Pulmonary artery endothelial cell (primary cell): ENCODE measurements at regions not wholly inside any gene's neighbourhood (a gene's known extent, or its start where the extent isn't known, plus 50 kb on each side); places are given as distances from the start of the nearest gene placed in this dataset.
"Not testable (repeated sequence)": the region's sequence is repeated elsewhere in the genome, so short reads cannot be mapped to it uniquely, and the experiment has no call there.

ENCODE experiments used
- DNase-seq: peaks from one replicate; pipeline ENCODE4 v3.0.0-alpha.2; 2011; ENCODE audit warnings: low read depth, low spot score

DNA sequence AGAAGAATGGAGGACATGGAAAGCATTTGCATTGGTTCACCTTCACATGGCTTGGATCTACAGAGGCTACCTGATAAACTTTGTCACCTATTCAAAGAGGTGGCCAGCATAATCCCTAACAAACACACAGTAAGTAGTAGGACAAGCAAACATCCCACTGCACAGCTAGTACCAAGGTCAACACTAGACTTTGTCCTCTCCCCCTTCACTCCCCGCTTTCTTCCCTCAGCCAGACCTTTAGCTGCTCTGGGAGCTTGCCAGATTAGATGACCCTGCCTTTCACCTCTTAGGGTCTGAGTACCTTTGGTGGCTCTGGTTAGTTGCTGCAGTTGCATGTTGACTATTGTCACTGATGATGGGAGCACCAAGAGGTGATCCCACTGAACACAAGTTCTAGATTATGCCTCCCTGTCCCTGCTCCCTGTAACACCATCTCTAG lies 211.3 kb downstream of the CCDC74A start:
- not testable (repeated sequence) for DNase-seq

DNA sequence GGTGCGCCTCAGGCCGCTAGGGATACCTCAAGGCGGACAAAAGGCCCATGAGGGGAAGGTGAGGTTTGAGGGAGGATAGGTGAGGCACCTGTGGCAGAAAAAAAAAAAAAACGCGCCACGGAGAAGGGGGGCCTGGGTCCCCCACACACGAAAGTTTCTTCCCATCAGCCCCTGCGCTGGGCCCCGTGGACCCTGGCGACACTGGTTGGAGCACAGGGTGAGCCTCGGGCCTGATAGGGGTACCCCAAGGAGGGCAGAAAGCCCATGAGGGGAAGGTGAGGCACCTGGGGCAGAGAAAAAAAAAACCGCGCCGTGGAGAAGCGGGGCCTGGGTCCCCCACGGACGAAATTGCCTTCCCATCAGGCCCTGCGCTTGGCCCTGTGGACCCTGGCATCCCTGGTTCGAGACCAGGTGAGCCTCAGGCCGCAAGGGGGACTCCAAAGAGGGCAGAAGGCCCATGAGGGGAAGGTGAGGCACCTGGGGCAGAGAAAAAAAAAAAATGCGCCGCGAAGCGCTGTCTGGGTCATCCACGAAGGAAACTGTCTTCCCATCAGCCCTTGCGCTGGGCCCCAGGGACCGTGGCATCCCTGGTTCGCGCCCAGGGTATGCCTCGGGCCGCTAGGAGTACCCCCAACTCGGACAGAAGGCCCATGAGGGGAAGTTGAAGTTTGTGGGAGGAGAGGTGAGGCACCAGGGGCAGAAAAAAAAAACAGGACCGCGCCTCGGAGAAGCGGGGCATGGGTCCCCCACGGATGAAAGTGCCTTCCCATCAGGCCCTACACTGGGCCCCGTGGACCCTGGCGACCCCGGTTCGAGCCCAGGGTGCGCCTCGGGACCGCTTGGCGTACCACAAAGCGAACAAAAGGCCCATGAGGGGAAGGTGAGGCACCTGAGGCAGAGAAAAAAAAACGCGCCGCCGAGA lies 226.2 kb downstream of the CCDC74A start:
- DNase-seq: no peak

DNA sequence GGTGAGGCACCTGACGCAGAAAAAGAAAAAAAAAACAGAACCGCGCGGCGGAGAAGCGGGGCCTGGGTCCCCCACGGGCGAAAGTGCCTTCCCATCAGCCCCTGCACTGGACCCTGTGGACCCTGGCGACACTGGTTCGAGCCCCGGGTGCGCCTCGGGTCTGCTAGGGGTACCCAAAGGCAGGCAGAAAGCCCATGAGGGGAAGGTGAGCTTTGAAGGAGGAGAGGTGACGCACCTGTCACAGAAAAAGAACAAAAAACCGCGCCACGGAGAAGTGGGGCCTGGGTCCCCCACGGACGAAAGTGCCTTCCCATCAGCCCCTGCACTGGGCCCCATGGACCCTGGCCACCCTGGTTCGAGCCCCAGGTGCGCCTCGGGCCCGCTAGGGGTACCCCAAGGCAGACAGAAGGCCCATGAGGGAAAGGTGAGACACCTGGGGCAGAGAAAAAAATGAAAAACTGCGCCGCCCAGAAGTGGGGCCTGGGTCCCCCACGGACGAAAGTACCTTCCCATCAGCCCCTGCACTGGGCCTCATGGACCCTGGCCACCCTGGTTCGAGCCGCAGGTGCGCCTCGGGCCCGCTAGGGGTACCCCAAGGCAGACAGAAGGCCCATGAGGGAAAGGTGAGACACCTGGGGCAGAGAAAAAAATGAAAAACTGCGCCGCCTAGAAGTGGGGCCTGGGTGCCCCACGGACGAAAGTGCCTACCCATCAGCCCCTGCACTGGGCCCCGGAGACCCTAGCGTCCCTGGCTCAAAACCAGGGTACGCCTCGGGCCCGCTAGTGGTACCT lies 227.4 kb downstream of the CCDC74A start:
- no peak for DNase-seq

DNA sequence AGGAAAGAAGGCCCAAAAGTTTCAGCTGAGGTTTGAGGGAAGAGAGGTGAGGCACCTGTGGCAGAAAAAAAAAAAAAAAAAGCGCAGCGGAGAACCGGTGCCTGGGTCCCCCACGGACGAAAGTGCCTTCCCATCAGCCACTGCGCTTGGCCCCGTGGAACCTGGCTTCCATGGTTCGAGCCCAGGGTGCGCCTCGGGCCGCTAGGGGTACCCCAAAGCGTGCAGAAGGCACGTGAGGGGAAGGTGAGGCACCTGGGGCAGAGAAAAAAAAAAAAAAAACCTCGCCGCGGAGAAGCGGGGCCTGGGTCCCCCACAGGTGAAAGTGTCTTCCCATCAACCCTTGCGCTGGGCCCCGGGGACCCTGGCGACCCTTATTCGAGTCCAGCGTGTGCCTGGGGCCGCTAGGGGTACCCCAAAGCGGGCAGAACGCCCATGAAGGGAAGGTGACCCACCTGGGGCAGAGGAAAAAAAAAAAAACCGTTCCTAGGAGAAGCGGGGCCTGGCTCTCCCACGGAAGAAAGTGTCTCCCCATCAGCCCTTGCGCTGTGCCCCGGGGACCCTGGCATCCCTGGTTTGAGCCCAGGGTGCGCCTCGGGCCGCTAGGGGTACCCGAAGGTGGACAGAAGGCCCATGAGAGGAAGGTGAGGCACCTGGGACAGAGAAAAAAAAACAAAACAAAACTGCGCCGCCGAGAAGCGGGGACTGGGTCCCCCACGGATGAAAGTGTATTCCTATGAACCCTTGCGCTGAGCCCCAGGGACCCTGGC lies 228.6 kb downstream of the CCDC74A start:
- DNase-seq: no peak

DNA sequence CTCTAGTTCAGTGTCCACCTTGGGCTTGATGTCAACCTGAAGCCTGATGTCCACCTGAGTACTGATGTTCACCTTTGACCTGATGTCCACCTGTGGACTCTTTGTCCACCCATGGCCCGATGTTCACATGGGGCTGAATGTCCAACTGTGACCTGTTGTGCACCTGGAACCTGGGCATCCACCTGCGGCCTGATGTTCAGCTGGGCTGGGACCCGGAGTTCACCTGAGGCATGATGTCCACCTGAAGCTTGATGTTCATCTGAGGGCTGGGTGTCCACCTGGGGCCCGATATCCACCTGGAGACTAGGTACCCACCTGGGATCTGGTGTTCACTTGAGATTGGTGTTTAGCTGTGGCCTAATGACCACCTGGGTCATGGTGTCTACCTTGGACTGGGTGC lies 231.3 kb downstream of the CCDC74A start:
- not testable (repeated sequence) for DNase-seq

DNA sequence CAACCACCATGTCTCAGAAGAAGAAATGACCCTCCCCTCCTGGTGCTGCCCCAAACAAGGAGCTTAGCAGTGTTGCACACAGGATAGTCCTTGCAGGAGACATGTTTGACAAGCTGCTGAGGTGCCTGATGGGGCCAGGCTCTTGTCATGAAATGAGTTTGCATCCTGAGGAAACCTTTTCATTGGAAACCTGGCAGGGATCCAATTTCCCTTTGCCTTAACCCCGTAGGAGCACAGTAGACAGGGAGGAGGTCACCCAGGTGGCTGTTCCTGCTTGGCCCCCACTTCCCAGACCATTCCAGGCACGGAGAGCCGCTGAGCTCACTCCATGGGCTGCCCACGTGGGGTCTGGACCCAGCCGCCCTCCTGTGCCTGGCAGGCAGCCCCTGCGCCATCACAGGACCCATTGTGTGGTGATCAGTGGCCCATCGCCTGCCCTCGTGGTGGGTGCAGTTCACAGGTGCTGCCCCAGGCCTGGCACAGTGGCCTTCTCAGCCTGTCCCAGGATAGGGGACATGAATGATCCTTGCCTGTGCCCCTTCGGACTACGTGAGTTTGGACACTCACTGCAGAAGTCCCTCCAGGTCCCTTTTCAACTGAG lies 247.4 kb downstream of the CCDC74A start:
- not testable (repeated sequence) for DNase-seq

DNA sequence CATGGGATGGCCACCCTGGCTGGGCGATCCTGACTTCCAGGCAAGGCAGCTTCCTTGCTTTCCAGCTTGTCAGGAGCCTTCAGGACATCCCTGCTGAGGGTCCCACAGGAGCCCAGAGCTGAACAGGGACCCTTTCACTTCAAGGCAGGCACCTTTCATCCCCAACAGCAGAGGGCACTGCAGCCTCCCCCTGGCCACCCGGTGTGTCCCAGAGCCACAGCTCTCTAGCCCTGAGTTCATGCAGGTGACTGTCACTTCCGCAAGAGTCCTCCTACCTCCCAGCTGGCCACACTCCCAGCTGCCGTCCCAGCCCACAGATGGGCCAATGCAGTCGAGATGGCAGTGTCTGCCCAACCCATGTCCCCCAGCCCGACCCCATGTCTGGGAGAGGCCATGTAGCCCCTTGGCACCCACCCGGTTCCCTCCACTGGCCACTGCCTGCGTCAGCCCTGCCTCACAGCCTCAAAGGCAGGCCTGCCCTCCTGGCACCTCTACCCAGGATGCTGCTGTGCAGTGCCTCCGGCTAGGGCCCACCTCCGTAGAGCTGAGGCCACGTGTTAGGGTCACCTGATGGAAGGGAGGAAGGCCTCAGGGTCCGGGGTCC lies 248.3 kb downstream of the CCDC74A start:
- not testable (repeated sequence) for DNase-seq

DNA sequence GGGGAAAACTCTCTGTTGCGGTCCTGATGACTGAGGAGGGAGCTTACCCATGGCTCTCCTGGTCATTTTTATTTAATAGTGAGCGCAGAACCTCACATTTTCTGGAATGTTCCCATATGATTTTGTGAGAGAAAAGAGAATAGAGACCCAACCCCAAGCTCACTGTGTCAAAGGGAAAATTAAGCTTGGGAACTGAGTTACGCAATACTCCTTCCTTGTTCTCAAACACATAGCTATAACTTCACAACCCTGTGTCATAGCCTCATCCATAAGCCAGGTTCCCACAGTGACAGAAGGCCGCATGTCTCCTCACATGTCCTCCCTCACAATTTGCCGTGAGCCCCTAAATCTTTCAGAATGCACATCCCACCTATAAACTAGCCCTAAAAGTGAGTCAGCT lies 252.8 kb downstream of the CCDC74A start:
- not testable (repeated sequence) for DNase-seq

DNA sequence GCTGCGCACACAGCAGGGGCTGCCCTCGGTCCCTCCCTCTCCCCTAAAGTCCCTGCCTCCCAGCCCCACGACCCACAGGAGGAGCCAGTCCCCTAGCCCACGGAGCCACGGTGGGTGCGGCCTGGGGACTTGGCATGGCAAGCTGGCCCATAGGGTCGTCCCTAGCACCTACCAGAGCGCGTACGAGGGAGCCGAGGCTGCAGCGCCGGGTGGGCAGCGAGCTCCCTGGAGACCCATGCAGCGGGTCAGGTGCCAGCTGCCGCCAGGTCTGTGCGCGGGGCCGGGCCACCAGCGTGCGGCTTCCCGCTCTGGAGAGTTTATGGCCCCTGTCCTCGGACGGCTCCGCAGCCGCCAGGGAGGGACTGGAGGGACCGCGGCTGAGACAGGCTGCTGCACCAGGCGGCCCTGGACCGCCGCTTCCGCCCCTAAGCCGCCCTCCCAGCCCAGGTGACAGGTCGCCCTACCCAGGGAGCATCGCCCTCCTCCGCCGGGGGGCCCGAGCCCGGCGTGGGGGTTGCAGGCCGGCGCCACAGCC lies 273.6 kb downstream of the CCDC74A start:
- no peak for DNase-seq

DNA sequence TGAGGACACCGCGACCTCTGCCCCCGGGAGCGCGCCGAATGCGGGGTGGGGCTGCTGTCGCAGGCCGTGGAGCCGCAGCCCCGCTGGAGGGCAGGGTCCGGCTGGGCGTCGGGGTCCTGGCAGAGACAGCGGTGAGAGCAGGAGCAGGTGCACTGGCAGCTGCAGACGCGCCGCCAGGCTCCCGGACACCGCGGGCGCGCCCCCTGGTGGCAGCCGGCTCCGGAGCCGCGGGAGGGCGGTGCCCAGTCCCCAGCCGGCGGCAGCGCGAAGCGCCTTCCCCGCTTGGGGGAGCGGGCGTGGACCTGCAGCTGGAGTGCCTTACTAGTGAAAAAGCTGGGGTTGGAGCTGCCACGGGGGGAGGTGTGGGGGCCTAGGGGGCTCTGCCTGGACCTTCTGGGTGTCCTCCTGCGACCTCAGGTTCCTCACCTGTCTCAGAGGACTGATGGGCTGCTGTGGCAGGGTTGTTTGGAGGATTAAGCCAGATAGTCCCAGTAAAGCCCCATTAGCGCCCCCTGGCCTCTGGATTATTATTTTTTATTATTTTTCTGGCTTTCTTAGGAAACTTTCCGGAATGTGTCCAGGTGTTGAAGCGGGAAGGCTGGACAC lies 274.2 kb downstream of the CCDC74A start:
- DNase-seq: not testable (repeated sequence)

DNA sequence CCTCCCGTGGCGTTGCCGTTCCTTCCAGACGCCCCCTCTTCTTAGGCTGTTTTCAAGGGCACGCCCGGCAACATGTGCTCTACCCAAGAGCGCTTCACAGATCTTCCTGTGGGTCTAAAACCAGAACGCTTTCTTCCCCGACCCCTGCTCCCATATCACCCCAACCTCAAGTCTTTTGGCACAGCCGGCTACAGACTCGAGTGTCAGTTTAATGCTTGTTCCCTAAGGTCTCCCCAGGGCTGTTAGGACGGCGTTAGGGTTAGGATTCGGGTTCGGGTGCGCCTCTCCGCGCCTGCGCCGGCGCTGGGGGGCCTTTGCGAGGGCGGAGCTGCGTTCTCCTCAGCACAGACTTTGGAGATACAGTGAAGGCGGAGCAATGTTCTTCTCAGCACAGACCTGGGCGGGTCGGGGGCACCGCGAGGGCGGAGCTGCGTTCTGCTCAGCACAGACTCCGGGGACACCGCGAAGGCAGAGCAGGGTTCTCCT lies 274.7 kb downstream of the CCDC74A start:
- not testable (repeated sequence) for DNase-seq

DNA sequence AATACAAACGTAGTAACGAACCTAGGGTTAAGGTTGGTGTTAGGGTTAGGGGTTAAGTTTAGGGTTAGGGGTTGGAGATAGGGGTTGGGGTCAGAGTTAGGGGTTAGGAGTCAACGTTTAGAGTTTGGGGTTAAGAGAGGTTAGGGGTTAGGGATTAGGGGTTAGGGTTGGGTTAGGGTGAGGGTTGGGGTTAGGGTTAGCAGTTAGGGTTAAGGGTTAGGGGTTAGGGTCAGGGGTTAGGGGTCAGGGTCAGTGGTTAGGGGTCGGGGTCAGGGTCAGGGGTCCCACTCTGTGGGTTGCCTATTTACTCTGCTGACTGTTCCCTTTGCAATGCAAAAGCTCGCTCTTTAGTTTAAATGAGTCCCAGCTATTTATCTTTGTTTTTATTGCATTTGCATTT lies 275.5 kb downstream of the CCDC74A start:
- not testable (repeated sequence) for DNase-seq

DNA sequence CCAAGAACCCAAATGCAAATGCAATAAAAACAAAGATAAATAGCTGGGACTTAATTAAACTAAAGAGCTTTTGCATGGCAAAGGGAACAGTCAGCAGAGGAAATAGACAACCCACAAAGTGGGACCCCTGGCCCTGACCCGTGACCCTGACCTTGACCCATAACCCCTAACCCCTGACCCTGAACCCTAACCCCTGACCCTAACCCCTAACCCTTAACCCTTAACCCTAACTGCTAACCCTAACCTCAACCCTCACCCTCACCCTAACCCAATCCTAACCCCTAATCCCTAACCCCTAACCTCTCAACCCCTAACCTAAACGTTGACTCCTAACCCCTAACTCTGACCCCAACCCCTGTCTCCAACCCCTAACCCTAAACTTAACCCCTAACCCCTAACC lies 284.9 kb downstream of the CCDC74A start:
- not testable (repeated sequence) for DNase-seq

DNA sequence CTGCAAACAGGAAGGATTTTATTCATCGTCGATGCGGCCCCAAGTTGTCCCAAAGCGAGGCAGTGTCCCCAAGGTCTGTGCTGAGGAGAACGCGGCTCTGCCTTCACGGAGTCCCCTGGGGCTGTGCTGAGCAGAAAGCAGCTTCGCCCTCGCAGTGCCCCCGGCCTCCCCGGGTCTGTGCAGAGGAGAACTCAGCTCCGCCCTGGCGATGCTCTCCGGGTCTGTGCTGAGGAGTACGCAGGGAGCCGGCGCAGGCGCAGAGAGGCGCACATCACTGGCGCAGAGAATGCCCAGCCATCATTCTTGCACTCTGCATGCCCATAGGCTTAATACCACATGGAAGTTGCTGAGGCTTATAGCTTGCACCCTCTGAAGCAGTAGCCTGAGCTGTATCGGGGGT lies 285.7 kb downstream of the CCDC74A start:
- DNase-seq: not testable (repeated sequence)

DNA sequence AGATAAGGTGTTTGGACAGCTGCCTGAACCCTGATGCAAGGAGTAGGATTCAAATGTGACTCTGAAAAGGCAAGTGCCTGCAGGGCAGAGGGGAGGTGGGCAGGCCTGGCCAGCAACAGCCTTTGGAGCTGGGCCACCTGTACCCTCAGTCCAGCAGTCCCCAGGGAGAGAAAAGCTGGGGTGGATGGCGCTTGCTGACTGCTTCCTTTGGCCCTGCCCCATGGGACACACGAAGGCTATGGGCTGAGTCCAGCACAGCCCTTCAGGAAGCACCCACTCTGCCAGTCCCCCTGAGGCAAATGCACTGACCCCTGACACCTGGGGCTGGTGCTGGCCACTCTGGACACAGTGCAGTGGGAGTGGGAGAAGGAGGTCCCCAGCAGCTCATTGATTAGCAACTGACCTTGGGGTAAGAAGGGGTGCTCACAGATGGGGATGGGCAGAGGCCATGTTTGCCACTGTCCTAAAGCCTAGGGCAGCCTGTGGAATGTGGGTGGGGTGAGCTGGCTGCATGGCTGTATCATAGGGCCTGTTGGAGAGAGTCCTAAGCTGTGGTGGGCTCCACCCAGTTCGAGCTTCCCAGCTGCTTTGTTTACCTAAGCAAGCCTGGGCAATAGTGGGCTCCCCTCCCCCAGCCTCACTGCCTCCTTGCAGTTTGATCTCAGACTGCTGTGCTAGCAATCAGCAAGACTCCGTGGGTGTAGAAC lies 290.7 kb downstream of the CCDC74A start:
- not testable (repeated sequence) for DNase-seq

DNA sequence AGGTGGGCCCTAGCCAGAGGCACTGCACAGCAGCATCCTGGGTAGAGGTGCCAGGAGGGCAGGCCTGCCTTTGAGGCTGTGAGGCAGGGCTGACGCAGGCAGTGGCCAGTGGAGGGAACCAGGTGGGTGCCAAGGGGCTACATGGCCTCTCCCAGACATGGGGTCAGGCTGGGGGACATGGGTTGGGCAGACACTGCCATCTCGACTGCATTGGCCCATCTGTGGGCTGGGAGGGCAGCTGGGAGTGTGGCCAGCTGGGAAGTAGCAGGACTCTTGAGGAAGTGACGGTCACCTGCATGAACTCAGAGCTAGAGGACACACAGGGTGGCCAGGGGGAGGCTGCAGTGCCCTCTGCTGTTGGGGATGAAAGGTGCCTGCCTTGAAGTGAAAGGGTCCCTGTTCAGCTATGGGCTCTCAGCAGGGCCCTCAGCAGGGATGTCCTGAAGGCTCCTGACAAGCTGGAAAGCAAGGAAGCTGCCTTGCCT lies 294.6 kb downstream of the CCDC74A start:
- not testable (repeated sequence) for DNase-seq

DNA sequence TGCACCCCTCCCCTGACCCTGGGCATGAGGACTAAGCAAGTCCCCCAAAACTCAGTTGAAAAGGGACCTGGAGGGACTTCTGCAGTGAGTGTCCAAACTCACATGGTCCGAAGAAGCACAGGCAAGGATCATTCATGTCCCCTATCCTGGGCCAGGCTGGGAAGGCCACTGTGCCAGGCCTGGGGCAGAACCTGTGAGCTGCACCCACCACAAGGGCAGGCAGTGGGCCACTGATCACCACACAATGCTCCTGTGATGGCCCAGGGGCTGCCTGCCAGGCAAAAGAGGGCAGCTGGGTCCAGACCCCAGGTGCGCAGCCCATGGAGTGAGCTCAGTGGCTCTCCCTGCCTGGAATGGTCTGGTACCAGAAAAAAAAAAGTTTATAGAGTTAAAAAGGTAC lies 295.4 kb downstream of the CCDC74A start:
- DNase-seq: not testable (repeated sequence)

DNA sequence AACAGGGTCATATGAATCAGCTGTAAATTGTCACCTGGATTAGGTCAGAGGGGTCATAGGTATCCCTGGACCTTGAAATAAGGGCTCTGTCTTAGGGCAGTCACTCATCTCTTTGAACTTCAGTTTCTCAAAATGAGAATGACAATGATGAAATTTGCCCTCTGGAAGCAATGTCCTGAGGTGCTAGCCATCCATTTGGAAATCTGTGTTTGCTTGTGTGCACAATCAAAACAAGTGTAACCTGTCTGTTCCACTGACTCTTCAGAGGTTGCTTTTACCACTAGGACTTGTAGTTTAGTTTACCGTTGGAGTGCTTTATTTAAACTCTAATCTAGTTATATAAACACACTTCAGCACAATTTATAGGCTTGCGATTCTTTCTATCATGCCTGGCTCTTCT lies 297.3 kb downstream of the CCDC74A start:
- not testable (repeated sequence) for DNase-seq
